ENCODE measurements at regions not wholly inside any gene's neighbourhood (a gene's known extent, or its start where the extent isn't known, plus 50 kb on each side); places are given as distances from the start of the nearest gene placed in this dataset.

GRCh38 chr11:128290106-128290840 is 297.1 kb downstream of the ETS1 start (continued):
- TF ChIP-seq POLR2A (IDR thresholded peaks at IDR 0.05; ENCODE audit: low read depth, low read length) (peak; percentile 46; the same call in 1 of the 2 replicates), RAD21 (IDR thresholded peaks at IDR 0.05; ENCODE audit: low read length) (peak; percentile 99), RCOR1 (IDR thresholded peaks at IDR 0.05; ENCODE audit: insufficient replicate concordance, low read length) (no peak)

GRCh38 chr11:128289048-128289447 is 298.3 kb downstream of the ETS1 start:
- dilution Hi-C loops (cut with HindIII; ENCODE audit: low sequenced_read_pairs, unreplicated experiment), result no loop called here
- Histone ChIP-seq H2BK15ac (ENCODE audit: low read depth, low read length) (no peak overlapping the region), H2AK9ac (replicated peaks; ENCODE audit: low read depth, low read length, poor library complexity) (no peak overlapping the region), H3K9ac (ENCODE audit: low read depth, low read length) (no peak overlapping the region), H3K9me1 (ENCODE audit: insufficient read depth, low read length) (peaks cover 3% of the 10 kb centered on the region; the same call in 1 of the 2 replicates), H3K23ac (ENCODE audit: low read depth, low read length) (no peak overlapping the region), H2BK120ac (ENCODE audit: low read depth, low read length) (no peak overlapping the region), H3K9me3 (ENCODE audit: control insufficient read depth, insufficient read depth, low read length) (no peaks in the 10 kb centered on the region), H3K18ac (ENCODE audit: low read depth, low read length) (no peak overlapping the region), H3K27ac (ENCODE audit: insufficient read depth, low read length) (no peak overlapping the region), H3K56ac (ENCODE audit: extremely low read depth, insufficient read depth, low read length) (no peak overlapping the region), H4K91ac (ENCODE audit: insufficient read depth, low read depth, low read length) (no peak overlapping the region), H2AK5ac (ENCODE audit: low read depth, low read length) (0 out of 2 replicates have a peak overlapping the region, but pooled peaks have one; percentile 5), H3K4ac (ENCODE audit: low read depth, low read length) (no peak overlapping the region), H3K36me3 (ENCODE audit: control insufficient read depth, insufficient read depth, low read length) (no peaks in the 10 kb centered on the region), H4K8ac (ENCODE audit: low read depth in 2 of 2, low read length in 2 of 2) (no peak overlapping the region), H4K20me1 (ENCODE audit: insufficient read depth, low read length) (no peaks in the 10 kb centered on the region), H4K5ac (ENCODE audit: low read depth, low read length) (no peak overlapping the region), H3K4me2 (ENCODE audit: low read depth, low read length) (no peak overlapping the region), H3K4me1 (ENCODE audit: control insufficient read depth, insufficient read depth, low read length) (peaks cover 8% of the 10 kb centered on the region), H3K4me3 (ENCODE audit: insufficient read depth, low read depth, low read length) (no peak overlapping the region), H3K27me3 (ENCODE audit: control insufficient read depth, insufficient read depth, low read length) (peaks cover 1% of the 10 kb centered on the region; the same call in 1 of the 2 replicates), H3K14ac (replicated peaks; ENCODE audit: low read depth, low read length) (no peak overlapping the region), H3K79me1 (ENCODE audit: low read depth in 1 of 2, low read length in 2 of 2) (no peaks in the 10 kb centered on the region), H2BK20ac (ENCODE audit: low read depth, low read length) (no peak overlapping the region), H2BK5ac (ENCODE audit: low read depth, low read length, poor library complexity, severe bottlenecking) (no peak overlapping the region), H2AFZ (replicated peaks; ENCODE audit: low read length, poor library complexity) (no peak overlapping the region)
- no TSS peak for BruUV-seq (replicated peaks)
- DNase-seq (no peak), ATAC-seq (ENCODE audit: low read depth) (no peak)
- intact Hi-C loops (cut with micrococcal nuclease), result no loop called here
- TF ChIP-seq RCOR1 (IDR thresholded peaks at IDR 0.05; ENCODE audit: insufficient replicate concordance, low read length) (no peak), RFX5 (IDR thresholded peaks at IDR 0.05; ENCODE audit: low read depth, low read length) (no peak), CTCF (conservative IDR thresholded peaks at IDR 0.05; ENCODE audit: low read depth, low read length) (no peak), BHLHE40 (IDR thresholded peaks at IDR 0.05; ENCODE audit: low read depth, low read length) (no peak), MAZ (IDR thresholded peaks at IDR 0.05; ENCODE audit: borderline replicate concordance, low read depth, low read length) (no peak), MAFK (IDR thresholded peaks at IDR 0.05; ENCODE audit: low read depth, low read length) (no peak), RAD21 (IDR thresholded peaks at IDR 0.05; ENCODE audit: low read length) (no peak), ELK1 (IDR thresholded peaks at IDR 0.05; ENCODE audit: borderline replicate concordance, low read depth, low read length) (no peak)
- CTCF ChIA-PET, result interaction anchor here (0.7 to 1.4 kb wide), 3 partner anchors 132 to 542 kb away, joined by 3 to 5 read pairs (median 3); no protein-coding TSS in a partner anchor
- 82% methylated on average over 3 of the region's 7 CpGs; no CpG with 5 or more reads in 1 of the 2 experiments for WGBS, 2 experiments (ENCODE audit: extremely low coverage in 2 of 2, insufficient read length in 1 of 2)
- in situ Hi-C loops (cut with MboI; ENCODE audit: low sequenced_read_pairs), result loop anchor here (5.0 to 10.0 kb wide), 4 partner anchors 112 to 546 kb away; no protein-coding TSS in a partner anchor
- POLR2A ChIA-PET (ENCODE audit: unreplicated experiment), result no interaction called here
